ENCODE measurements at regions not wholly inside any gene's neighbourhood (a gene's known extent, or its start where the extent isn't known, plus 50 kb on each side); places are given as distances from the start of the nearest gene placed in this dataset.
A peak's percentile ranks its signal among the peaks of the same experiment; 100 is the strongest.
"Not testable (repeated sequence)": the region's sequence is repeated elsewhere in the genome, so short reads cannot be mapped to it uniquely, and the experiment has no call there.

GRCh38 chr5:108581026-108581425 is 166.7 kb upstream of the FER start:
- no peak for DNase-seq

- DNase-seq, result no peak
These were observed 168.5 kb upstream of the FER start for GRCh38 chr5:108579236-108579635.

GRCh38 chr5:108578791-108579190 is 168.9 kb upstream of the FER start:
- no peak for DNase-seq

- no peak for DNase-seq
These were observed 180.3 kb upstream of the FER start for GRCh38 chr5:108567429-108567828.

- no peak for DNase-seq
These were observed 182.5 kb upstream of the FBXL17 start for GRCh38 chr5:108564441-108564840.

- DNase-seq, result no peak
These were observed 180.2 kb upstream of the FBXL17 start for GRCh38 chr5:108562205-108562454.

GRCh38 chr5:108561416-108562204 is 179.7 kb upstream of the FBXL17 start:
- DNase-seq, result no peak

GRCh38 chr5:108560581-108560980 is 178.7 kb upstream of the FBXL17 start:
- peak; percentile 13 for DNase-seq

GRCh38 chr5:108560166-108560565 is 178.3 kb upstream of the FBXL17 start:
- no peak for DNase-seq

GRCh38 chr5:108558840-108559239 is 176.9 kb upstream of the FBXL17 start:
- not testable (repeated sequence) for DNase-seq

- not testable (repeated sequence) for DNase-seq
These were observed 176.2 kb upstream of the FBXL17 start for GRCh38 chr5:108558142-108558541.

GRCh38 chr5:108557686-108558085 is 175.8 kb upstream of the FBXL17 start:
- DNase-seq, result no peak

- no peak for DNase-seq
These were observed 174.7 kb upstream of the FBXL17 start for GRCh38 chr5:108556441-108557145.

- no peak for DNase-seq
These were observed 167.0 kb upstream of the FBXL17 start for GRCh38 chr5:108548684-108549596.

GRCh38 chr5:108546939-108547338 is 165.0 kb upstream of the FBXL17 start:
- no peak for DNase-seq

GRCh38 chr5:108545301-108545700 is 163.4 kb upstream of the FBXL17 start:
- DNase-seq, result no peak

GRCh38 chr5:108543486-108543885 is 161.6 kb upstream of the FBXL17 start:
- DNase-seq, result no peak

- no peak for DNase-seq
These were observed 159.9 kb upstream of the FBXL17 start for GRCh38 chr5:108541836-108542235.

GRCh38 chr5:108536321-108536720 is 154.4 kb upstream of the FBXL17 start:
- DNase-seq, result no peak

GRCh38 chr5:108532129-108532445 is 150.2 kb upstream of the FBXL17 start:
- not testable (repeated sequence) for DNase-seq

GRCh38 chr5:108531367-108532128 is 149.7 kb upstream of the FBXL17 start:
- no peak for DNase-seq

GRCh38 chr5:108530706-108531105 is 148.8 kb upstream of the FBXL17 start:
- no peak for DNase-seq

GRCh38 chr5:108529381-108529780 is 147.5 kb upstream of the FBXL17 start:
- peak; percentile 2 for DNase-seq
